Activated T-cell treated with anti-CD3 and anti-CD28 coated beads, Interleukin-2, amount 50 U/mL, for 72 hours (primary cell): ENCODE measurements at regions not wholly inside any gene's neighbourhood (a gene's known extent, or its start where the extent isn't known, plus 50 kb on each side); places are given as distances from the start of the nearest gene placed in this dataset.
"Not testable (repeated sequence)": the region's sequence is repeated elsewhere in the genome, so short reads cannot be mapped to it uniquely, and the experiment has no call there.

Experiments used
- ATAC-seq, 2 donors: fragments of 150-1000 bp; cut with Tn5 transposase; replicated peaks in 1 of 2; 2 replicates each; pipeline ENCODE4 v1.10.0; 2021; ENCODE audit warnings: moderate library complexity in 2 of 2, mild to moderate bottlenecking in 1 of 2
- DNase-seq, 2 donors: peaks; one replicate each; pipeline ENCODE4 v3.0.0; 2021 to 2022; ENCODE audit warnings: mixed read lengths in 1 of 2
- H3K27ac Mint-ChIP-seq: one replicate; pipeline ENCODE4 v1.8.0; 2022; ENCODE audit warnings: mild to moderate bottlenecking, moderate library complexity, mixed read lengths
- H3K27me3 Mint-ChIP-seq: one replicate; pipeline ENCODE4 v1.8.0; 2022; ENCODE audit warnings: low read depth, mixed read lengths
- H3K36me3 Mint-ChIP-seq, 2 donors: one replicate each; pipeline ENCODE4 v1.8.0; 2022; ENCODE audit warnings: mixed read lengths in 2 of 2, mild to moderate bottlenecking in 1 of 2; ENCODE audit not compliant: insufficient read depth in 2 of 2
- H3K4me1 Mint-ChIP-seq: one replicate; pipeline ENCODE4 v1.8.0; 2022; ENCODE audit warnings: low read depth, mixed read lengths
- H3K4me3 Mint-ChIP-seq, 2 donors: one replicate each; pipeline ENCODE4 v1.8.0; 2022; ENCODE audit warnings: mild to moderate bottlenecking in 2 of 2, mixed read lengths in 2 of 2, moderate library complexity in 2 of 2
- H3K9me3 Mint-ChIP-seq, 2 donors: one replicate each; pipeline ENCODE4 v1.8.0; 2022; ENCODE audit warnings: mixed read lengths in 2 of 2

DNA sequence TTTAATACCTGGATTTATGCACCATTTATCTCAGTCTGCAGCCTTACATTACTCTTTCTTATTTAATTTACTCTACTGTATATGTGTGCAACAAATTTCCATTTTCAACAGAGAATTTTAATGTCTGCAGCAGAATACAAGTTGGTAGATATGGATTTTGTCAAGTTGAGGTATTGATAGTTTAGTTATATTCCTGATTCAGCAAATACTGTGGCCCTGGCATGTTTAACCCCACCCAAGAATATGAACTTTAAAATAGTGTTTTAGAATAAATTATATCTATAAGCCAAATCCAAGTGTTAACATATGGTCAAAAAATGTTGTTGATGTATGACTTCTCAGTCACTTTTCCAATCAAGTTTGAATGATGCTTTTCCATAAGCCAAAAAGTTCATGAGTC lies 378.4 kb upstream of the NRG3 start:
- Mint-ChIP-seq H3K4me3 (no peak overlapping the region), H3K27me3 (no peaks in the 10 kb centered on the region), H3K9me3 (peaks cover 4 to 5% of the 10 kb centered on the region in 2 donors), H3K27ac (no peak overlapping the region), H3K36me3 (no peaks in the 10 kb centered on the region), H3K4me1 (no peaks in the 10 kb centered on the region)
- DNase-seq (no peak), ATAC-seq (no peak)

DNA sequence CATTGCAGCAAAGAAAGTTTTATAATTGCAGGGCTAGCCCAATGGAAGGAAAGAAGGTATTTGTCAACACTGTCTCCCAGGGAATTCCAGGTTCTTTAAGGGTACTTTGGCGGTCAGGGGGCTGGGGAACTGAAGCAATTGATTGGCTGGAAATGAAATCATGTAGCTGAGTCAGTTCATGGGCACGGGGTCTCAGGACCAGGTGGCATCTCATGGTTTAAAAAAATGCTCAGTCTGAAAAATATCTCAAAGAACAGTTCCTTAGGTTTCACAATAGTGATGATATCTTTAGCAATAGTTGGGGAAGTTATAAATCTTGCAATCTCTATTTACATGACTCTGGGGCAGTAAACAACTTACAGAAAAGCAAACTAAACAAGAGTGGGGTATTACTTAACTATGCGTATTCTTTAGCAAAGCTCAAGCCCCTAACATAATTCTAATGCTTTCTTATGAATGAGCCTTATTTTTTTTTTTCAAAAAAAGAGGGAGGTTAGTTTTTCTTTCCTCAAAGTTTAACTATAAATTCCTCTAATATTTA lies 376.9 kb upstream of the NRG3 start:
- H3K4me3 Mint-ChIP-seq = no peak overlapping the region
- no peak for ATAC-seq
- no peak for DNase-seq
- no peaks in the 10 kb centered on the region for H3K36me3 Mint-ChIP-seq
- H3K4me1 Mint-ChIP-seq = no peaks in the 10 kb centered on the region
- H3K27me3 Mint-ChIP-seq = no peaks in the 10 kb centered on the region
- H3K27ac Mint-ChIP-seq = no peak overlapping the region
- peaks cover 0 to 2% of the 10 kb centered on the region in 2 donors for H3K9me3 Mint-ChIP-seq

GRCh38 chr10:81502677-81503359 lies 372.2 kb upstream of the NRG3 start:
- no peaks in the 10 kb centered on the region for H3K4me1 Mint-ChIP-seq
- no peak overlapping the region for H3K4me3 Mint-ChIP-seq
- H3K27me3 Mint-ChIP-seq = no peaks in the 10 kb centered on the region
- no peak overlapping the region for H3K27ac Mint-ChIP-seq
- H3K36me3 Mint-ChIP-seq = no peaks in the 10 kb centered on the region
- DNase-seq = no peak
- H3K9me3 Mint-ChIP-seq = peaks cover 0 to 2% of the 10 kb centered on the region in 2 donors
- ATAC-seq = no peak

- not testable (repeated sequence) for H3K4me1 Mint-ChIP-seq, H3K27ac Mint-ChIP-seq, H3K9me3 Mint-ChIP-seq, H3K36me3 Mint-ChIP-seq, DNase-seq, H3K27me3 Mint-ChIP-seq, H3K4me3 Mint-ChIP-seq, ATAC-seq
These were observed 369.2 kb upstream of the NRG3 start for GRCh38 chr10:81505777-81506176.

GRCh38 chr10:81514811-81515210 lies 360.2 kb upstream of the NRG3 start:
- no peaks in the 10 kb centered on the region for H3K27me3 Mint-ChIP-seq
- DNase-seq = no peak
- no peak overlapping the region for H3K4me3 Mint-ChIP-seq
- H3K4me1 Mint-ChIP-seq = no peaks in the 10 kb centered on the region
- H3K9me3 Mint-ChIP-seq = peaks cover 4 to 7% of the 10 kb centered on the region in 2 donors
- no peak overlapping the region for H3K27ac Mint-ChIP-seq
- ATAC-seq = no peak
- peaks cover 2% of the 10 kb centered on the region in 2 donors for H3K36me3 Mint-ChIP-seq

DNA sequence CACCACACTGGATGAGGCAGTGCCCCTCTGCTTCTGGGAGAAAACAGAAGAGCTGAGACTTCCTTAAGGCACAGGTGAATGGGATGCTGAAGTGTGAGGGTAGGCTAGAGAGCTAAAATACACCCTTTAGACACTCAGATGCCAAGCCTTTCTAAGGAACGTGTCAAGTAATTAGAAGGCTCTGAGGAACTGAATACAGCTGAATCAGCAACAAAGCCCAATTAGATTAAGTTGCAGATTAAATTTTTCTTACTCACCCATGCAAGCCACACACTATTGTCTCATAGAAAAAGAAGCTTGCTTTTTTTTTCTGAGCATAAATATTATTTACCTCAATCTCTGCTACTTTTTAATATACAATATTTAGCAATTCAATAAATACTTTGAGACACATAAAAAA lies 354.3 kb upstream of the NRG3 start:
- Mint-ChIP-seq H3K4me1 (no peaks in the 10 kb centered on the region), H3K9me3 (peaks cover 0 to 3% of the 10 kb centered on the region in 2 donors), H3K36me3 (peaks cover 0 to 3% of the 10 kb centered on the region in 2 donors), H3K27ac (no peak overlapping the region), H3K4me3 (no peak overlapping the region), H3K27me3 (no peaks in the 10 kb centered on the region)
- no peak for ATAC-seq
- no peak for DNase-seq

DNA sequence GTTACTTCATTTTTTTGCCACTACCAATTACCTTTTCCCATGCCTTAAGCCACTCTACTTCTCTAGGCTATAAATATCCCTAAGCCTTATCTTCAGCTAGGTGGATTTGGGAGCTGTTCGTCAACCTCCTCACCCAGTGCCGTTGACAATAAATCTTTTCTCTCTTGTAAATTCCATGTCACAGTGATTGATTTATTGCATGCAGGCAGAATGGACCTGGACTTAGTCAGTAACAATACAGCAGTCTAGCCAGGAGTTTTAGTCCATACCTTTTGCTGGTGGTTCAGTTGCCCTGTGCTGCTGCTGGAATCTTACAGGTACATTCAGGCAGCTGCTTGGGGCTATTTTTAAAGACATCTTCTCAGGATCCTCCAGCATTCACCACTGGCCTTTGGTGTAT lies 350.5 kb upstream of the NRG3 start:
- no peak overlapping the region for H3K4me3 Mint-ChIP-seq
- DNase-seq = no peak
- ATAC-seq = no peak
- peaks cover 0 to 2% of the 10 kb centered on the region in 2 donors for H3K36me3 Mint-ChIP-seq
- peaks cover 1 to 3% of the 10 kb centered on the region in 2 donors for H3K9me3 Mint-ChIP-seq
- no peaks in the 10 kb centered on the region for H3K4me1 Mint-ChIP-seq
- H3K27ac Mint-ChIP-seq = no peak overlapping the region
- no peaks in the 10 kb centered on the region for H3K27me3 Mint-ChIP-seq

- Mint-ChIP-seq H3K27me3 (no peaks in the 10 kb centered on the region), H3K9me3 (peaks cover 0 to 6% of the 10 kb centered on the region in 2 donors), H3K4me1 (no peaks in the 10 kb centered on the region), H3K27ac (no peak overlapping the region), H3K36me3 (no peaks in the 10 kb centered on the region), H3K4me3 (no peak overlapping the region)
- DNase-seq = no peak
- ATAC-seq = no peak
These were observed 342.6 kb upstream of the NRG3 start for GRCh38 chr10:81532403-81532802.

- no peak overlapping the region for H3K4me3 Mint-ChIP-seq
- H3K27me3 Mint-ChIP-seq = no peaks in the 10 kb centered on the region
- no peak for ATAC-seq
- no peak for DNase-seq
- H3K27ac Mint-ChIP-seq = no peak overlapping the region
- H3K9me3 Mint-ChIP-seq = peaks cover 2 to 4% of the 10 kb centered on the region in 2 donors
- no peaks in the 10 kb centered on the region for H3K36me3 Mint-ChIP-seq
- H3K4me1 Mint-ChIP-seq = no peaks in the 10 kb centered on the region
These were observed 340.0 kb upstream of the NRG3 start for GRCh38 chr10:81534991-81535390.

- H3K9me3 Mint-ChIP-seq = peaks cover 2 to 6% of the 10 kb centered on the region in 2 donors
- H3K36me3 Mint-ChIP-seq = no peaks in the 10 kb centered on the region
These were observed 333.5 kb upstream of the NRG3 start for GRCh38 chr10:81541517-81541916.

DNA sequence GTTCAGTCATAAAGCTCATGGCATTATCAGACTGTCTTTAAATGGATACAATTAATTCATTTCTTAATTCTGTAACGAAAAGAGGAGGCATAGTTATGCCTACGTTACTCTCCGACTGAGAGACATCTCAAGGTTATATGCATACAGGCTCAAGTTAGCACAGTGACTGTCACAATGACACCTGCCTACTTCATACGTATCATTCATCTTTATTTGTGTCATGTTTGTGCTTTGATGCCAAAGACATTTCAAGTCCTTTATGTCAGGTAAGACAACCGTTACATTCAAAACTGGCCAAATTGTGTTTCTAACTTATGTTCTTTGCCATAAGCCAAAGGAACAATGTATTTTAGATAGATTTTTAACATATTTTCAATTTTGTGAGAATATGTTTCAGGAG lies 328.8 kb upstream of the NRG3 start:
- no peak for DNase-seq
- no peak for ATAC-seq
- H3K4me3 Mint-ChIP-seq = no peak overlapping the region
- H3K27ac Mint-ChIP-seq = no peak overlapping the region
- H3K36me3 Mint-ChIP-seq = peaks cover 2 to 10% of the 10 kb centered on the region in 2 donors
- no peaks in the 10 kb centered on the region for H3K4me1 Mint-ChIP-seq
- H3K9me3 Mint-ChIP-seq = peaks cover 13 to 16% of the 10 kb centered on the region in 2 donors
- H3K27me3 Mint-ChIP-seq = no peaks in the 10 kb centered on the region

More at GRCh38 chr10:81541517-81541916, 333.5 kb upstream of the NRG3 start:
- ATAC-seq (no peak), DNase-seq (no peak)
- no peak overlapping the region for H3K4me3 Mint-ChIP-seq
- H3K27me3 Mint-ChIP-seq = no peaks in the 10 kb centered on the region
- no peaks in the 10 kb centered on the region for H3K4me1 Mint-ChIP-seq
- H3K27ac Mint-ChIP-seq = no peak overlapping the region

GRCh38 chr10:81548160-81548559 lies 326.8 kb upstream of the NRG3 start:
- no peaks in the 10 kb centered on the region for H3K27me3 Mint-ChIP-seq
- no peak for ATAC-seq
- no peak overlapping the region for H3K27ac Mint-ChIP-seq
- H3K4me1 Mint-ChIP-seq = no peaks in the 10 kb centered on the region
- H3K4me3 Mint-ChIP-seq = no peak overlapping the region
- peaks cover 2 to 10% of the 10 kb centered on the region in 2 donors for H3K36me3 Mint-ChIP-seq
- DNase-seq = no peak
- H3K9me3 Mint-ChIP-seq = peaks cover 16 to 25% of the 10 kb centered on the region in 2 donors

GRCh38 chr10:81564143-81564542 lies 310.9 kb upstream of the NRG3 start:
- H3K4me1 Mint-ChIP-seq = no peaks in the 10 kb centered on the region
- H3K4me3 Mint-ChIP-seq = no peak overlapping the region
- H3K36me3 Mint-ChIP-seq = no peaks in the 10 kb centered on the region
- DNase-seq = no peak
- no peaks in the 10 kb centered on the region for H3K27me3 Mint-ChIP-seq
- peaks cover 6 to 13% of the 10 kb centered on the region in 2 donors for H3K9me3 Mint-ChIP-seq
- H3K27ac Mint-ChIP-seq = no peak overlapping the region
- ATAC-seq = no peak

- ATAC-seq (no peak), DNase-seq (no peak)
- Mint-ChIP-seq H3K9me3 (peaks cover 2 to 11% of the 10 kb centered on the region in 2 donors), H3K36me3 (no peaks in the 10 kb centered on the region), H3K4me1 (no peaks in the 10 kb centered on the region), H3K4me3 (no peak overlapping the region), H3K27ac (no peak overlapping the region), H3K27me3 (no peaks in the 10 kb centered on the region)
These were observed 305.5 kb upstream of the NRG3 start for GRCh38 chr10:81569488-81569887.
